K562 (cell line): ENCODE measurements at regions not wholly inside any gene's neighbourhood (a gene's known extent, or its start where the extent isn't known, plus 50 kb on each side); places are given as distances from the start of the nearest gene placed in this dataset.
A peak's percentile ranks its signal among the peaks of the same experiment; 100 is the strongest.

ENCODE experiments used
- ATAC-seq: fragments of 200-7000 bp; cut with Tn5 transposase; 3 replicates; pipeline ENCODE4 v1.9.1; 2020; ENCODE audit warnings: moderate library complexity
- BruUV-seq: library from RNA; stranded (reverse); fragments of 400-500 nt; replicated peaks from 2 replicates; lab custom pipeline; 2021; lab: Mats Ljungman, UMichigan
- CTCF ChIA-PET: fragments of 300-600 bp; formaldehyde crosslinking; extraction: SDS; loops from one replicate; lab custom pipeline; 2021; ENCODE audit warnings: low intra/inter-chr PET ratio; lab: Yijun Ruan, JAX
- POLR2A ChIA-PET: fragments of 300-600, 350-650 bp; sonication (Branson Sonifier 250); formaldehyde crosslinking; extraction: SDS; loops from one replicate; lab custom pipeline; 2021; ENCODE audit warnings: antibody characterized with exemption, inconsistent platforms; lab: Yijun Ruan, JAX
- DNase-seq, 4 experiments: peaks; one replicate each; pipeline versions ENCODE4 v3.0.0 to v3.0.0-alpha.2; 2011 to 2018; ENCODE audit warnings: low spot score in 3 of 4, mixed read lengths in 3 of 4; ENCODE audit errors: extremely low read depth in 1 of 4
- FAIRE-seq: peaks from 2 replicates; lab custom pipeline; 2011; peaks lifted over from hg19 to GRCh38; lab: Jason Lieb, UNC
- H2AFZ ChIP-seq: 2 replicates; pipeline ENCODE4 v1.6.0; 2011; ENCODE audit warnings: low read depth, low read length, control low read depth, inconsistent platforms
- H3K27ac ChIP-seq: fragments of 200-600 bp; 3 replicates; pipeline ENCODE4 v1.8.0; 2011; ENCODE audit warnings: low read depth, mild to moderate bottlenecking, control low read depth, inconsistent platforms, low read length, moderate library complexity, mixed read lengths; ENCODE audit errors: extremely low read depth
- H3K27me3 ChIP-seq, 2 experiments: fragments of 300-600 bp in 1 of 2; 2 replicates in 1 of 2; 3 replicates in 1 of 2; pipeline versions ENCODE4 v1.6.0 to v1.8.0; 2011; ENCODE audit warnings: inconsistent platforms in 2 of 2, low read length in 2 of 2, mild to moderate bottlenecking in 1 of 2, mixed read lengths in 1 of 2, moderate library complexity in 1 of 2; ENCODE audit not compliant: control insufficient read depth in 2 of 2, insufficient read depth in 2 of 2
- H3K36me3 ChIP-seq: fragments of 300-600 bp; 3 replicates; pipeline ENCODE4 v1.8.0; 2011; ENCODE audit warnings: mild to moderate bottlenecking, low read length, inconsistent platforms; ENCODE audit not compliant: control insufficient read depth, insufficient read depth
- H3K4me1 ChIP-seq, 2 experiments: fragments of 200-600 bp in 1 of 2; replicated peaks in 1 of 2; 2 replicates in 1 of 2; 3 replicates in 1 of 2; pipeline versions ENCODE4 v1.5.1 to v1.8.0; 2011; ENCODE audit warnings: inconsistent platforms in 2 of 2, low read length in 2 of 2, mild to moderate bottlenecking in 1 of 2, mixed read lengths in 1 of 2, moderate library complexity in 1 of 2; ENCODE audit not compliant: control insufficient read depth in 2 of 2, insufficient read depth in 2 of 2
- H3K4me2 ChIP-seq: 2 replicates; pipeline ENCODE4 v1.6.1; 2011; ENCODE audit warnings: low read length, control low read depth, inconsistent platforms, mixed read lengths; ENCODE audit not compliant: insufficient read depth
- H3K4me3 ChIP-seq: fragments of 200-600 bp; sonication (generic), shearing (Covaris generic); 2 replicates; pipeline ENCODE4 v1.5.1; 2016; ENCODE audit warnings: control low read depth, inconsistent platforms
- H3K79me2 ChIP-seq: fragments of 200-600 bp; 3 replicates; pipeline ENCODE4 v1.8.0; 2011; ENCODE audit warnings: low read length, inconsistent platforms; ENCODE audit not compliant: control insufficient read depth, insufficient read depth
- H3K9ac ChIP-seq, 2 experiments: 2 replicates each; pipeline versions ENCODE4 v1.6.0 to v1.6.1; 2011; ENCODE audit warnings: low read depth in 2 of 2, low read length in 2 of 2, control low read depth in 1 of 2, inconsistent platforms in 1 of 2, mild to moderate bottlenecking in 1 of 2, mixed read lengths in 1 of 2; ENCODE audit not compliant: insufficient read depth in 1 of 2
- H3K9me1 ChIP-seq: one replicate; pipeline ENCODE4 v1.6.0; 2011; ENCODE audit warnings: inconsistent platforms, mild to moderate bottlenecking, low read length, moderate library complexity; ENCODE audit not compliant: control insufficient read depth, insufficient read depth
- H3K9me3 ChIP-seq: replicated peaks from 2 replicates; pipeline ENCODE4 v1.5.1; 2011; ENCODE audit warnings: low read depth, low read length, inconsistent platforms; ENCODE audit not compliant: control insufficient read depth, insufficient read depth
- H4K20me1 ChIP-seq: replicated peaks from 2 replicates; pipeline ENCODE4 v1.6.1; 2011; ENCODE audit warnings: low read length, inconsistent platforms, mixed read lengths; ENCODE audit not compliant: control insufficient read depth, insufficient read depth
- PRMT5 ChIP-seq: sonication (generic); formaldehyde crosslinking; IDR thresholded peaks from 2 replicates; pipeline ENCODE4 v1.5.0; 2020; ENCODE audit warnings: missing genetic modification reagents
- ZBTB40 ChIP-seq, 2 experiments: fragments of 450-650 bp in 1 of 2; sonication (generic) in 1 of 2; formaldehyde crosslinking in 1 of 2; IDR thresholded peaks; 2 replicates each; pipeline versions ENCODE4 v1.7.1 to v1.9.0; 2016 to 2022; ENCODE audit warnings: inconsistent platforms in 1 of 2, mild to moderate bottlenecking in 1 of 2, missing genetic modification reagents in 1 of 2
- WGBS: fragments of 100-300 bp; shearing (Covaris generic); methylation state at CpG from one replicate; pipeline ENCODE4 v1.1.6; 2016; ENCODE audit warnings: low coverage, mixed read lengths; ENCODE audit not compliant: insufficient coverage; ENCODE audit errors: missing lambda C conversion rate; 5-methylcytosine and 5-hydroxymethylcytosine counted together
- in situ Hi-C: fragments of 300-500 bp; cut with MboI; formaldehyde crosslinking; loops from 4 replicates; pipeline ENCODE4 v1.15.0; 2018; ENCODE audit warnings: inconsistent platforms, mixed read lengths
- intact Hi-C: fragments of 100-400 bp; cut with micrococcal nuclease; formaldehyde crosslinking; loops from 2 replicates; pipeline ENCODE4 v1.14.2; 2022

- ChIA-PET POLR2A (no interaction called here), CTCF (interaction anchor here (0.5 to 1.2 kb wide), 2 partner anchors 186 to 1009 kb away, joined by 3 read pairs; no protein-coding TSS in a partner anchor)
- Histone ChIP-seq H3K9me1 (no peaks in the 10 kb centered on the region), H3K27ac (no peak overlapping the region), H3K4me1 (peaks cover 0 to 5% of the 10 kb centered on the region in 2 experiments; a peak in 2 of 5 replicates), H3K27me3 (no peaks in the 10 kb centered on the region), H3K36me3 (no peaks in the 10 kb centered on the region), H3K4me3 (no peak overlapping the region), H3K79me2 (no peaks in the 10 kb centered on the region), H4K20me1 (no peaks in the 10 kb centered on the region), H3K9ac (no peak overlapping the region), H3K4me2 (no peak overlapping the region), H2AFZ (no peak overlapping the region), H3K9me3 (0 out of 2 replicates have a peak, but pooled peaks cover 3% of the 10 kb centered on the region)
- ATAC-seq (no peak), FAIRE-seq (no peak), DNase-seq (no peak)
- no TSS peak for BruUV-seq
- 0% methylated on average over 2 of the region's 2 CpGs for WGBS
- intact Hi-C loops (loop anchor here (5.0 to 10.0 kb wide), 3 partner anchors 188 to 1000 kb away; no protein-coding TSS in a partner anchor), in situ Hi-C loops (no loop called here)
- TF ChIP-seq ZBTB40 (IDR thresholded peaks at IDR 0.05) (peak; percentile 74), ZBTB40 (CRISPR knock-in tag; IDR thresholded peaks at IDR 0.05) (no peak), PRMT5 (CRISPR knock-in tag) (no peak)
Measured at GRCh38 chr10:23517155-23517554, 78.3 kb downstream of the OTUD1 start.
